ENCODE measurements at regions not wholly inside any gene's neighbourhood (a gene's known extent, or its start where the extent isn't known, plus 50 kb on each side); places are given as distances from the start of the nearest gene placed in this dataset.

GRCh38 chr1:229089586-229090208 lies 181.2 kb upstream of the RAB4A start:
- TF ChIP-seq, protein P1, sequence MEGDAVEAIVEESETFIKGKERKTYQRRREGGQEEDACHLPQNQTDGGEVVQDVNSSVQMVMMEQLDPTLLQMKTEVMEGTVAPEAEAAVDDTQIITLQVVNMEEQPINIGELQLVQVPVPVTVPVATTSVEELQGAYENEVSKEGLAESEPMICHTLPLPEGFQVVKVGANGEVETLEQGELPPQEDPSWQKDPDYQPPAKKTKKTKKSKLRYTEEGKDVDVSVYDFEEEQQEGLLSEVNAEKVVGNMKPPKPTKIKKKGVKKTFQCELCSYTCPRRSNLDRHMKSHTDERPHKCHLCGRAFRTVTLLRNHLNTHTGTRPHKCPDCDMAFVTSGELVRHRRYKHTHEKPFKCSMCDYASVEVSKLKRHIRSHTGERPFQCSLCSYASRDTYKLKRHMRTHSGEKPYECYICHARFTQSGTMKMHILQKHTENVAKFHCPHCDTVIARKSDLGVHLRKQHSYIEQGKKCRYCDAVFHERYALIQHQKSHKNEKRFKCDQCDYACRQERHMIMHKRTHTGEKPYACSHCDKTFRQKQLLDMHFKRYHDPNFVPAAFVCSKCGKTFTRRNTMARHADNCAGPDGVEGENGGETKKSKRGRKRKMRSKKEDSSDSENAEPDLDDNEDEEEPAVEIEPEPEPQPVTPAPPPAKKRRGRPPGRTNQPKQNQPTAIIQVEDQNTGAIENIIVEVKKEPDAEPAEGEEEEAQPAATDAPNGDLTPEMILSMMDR (conservative IDR thresholded peaks at IDR 0.05; ENCODE audit: low read depth, low read length) = no peak
- no peak for TF ChIP-seq EZH2 (IDR thresholded peaks at IDR 0.05; ENCODE audit: borderline replicate concordance, low read depth, low read length, poor library complexity, severe bottlenecking)
